GM19328 (cell line): ENCODE measurements at regions not wholly inside any gene's neighbourhood (a gene's known extent, or its start where the extent isn't known, plus 50 kb on each side); places are given as distances from the start of the nearest gene placed in this dataset.

Experiments
- ATAC-seq: cut with Tn5 transposase; IDR thresholded peaks from one replicate; pipeline ENCODE4 v1.9.1; 2021; ENCODE audit warnings: mild to moderate bottlenecking, moderate library complexity; ENCODE audit not compliant: unreplicated experiment

DNA sequence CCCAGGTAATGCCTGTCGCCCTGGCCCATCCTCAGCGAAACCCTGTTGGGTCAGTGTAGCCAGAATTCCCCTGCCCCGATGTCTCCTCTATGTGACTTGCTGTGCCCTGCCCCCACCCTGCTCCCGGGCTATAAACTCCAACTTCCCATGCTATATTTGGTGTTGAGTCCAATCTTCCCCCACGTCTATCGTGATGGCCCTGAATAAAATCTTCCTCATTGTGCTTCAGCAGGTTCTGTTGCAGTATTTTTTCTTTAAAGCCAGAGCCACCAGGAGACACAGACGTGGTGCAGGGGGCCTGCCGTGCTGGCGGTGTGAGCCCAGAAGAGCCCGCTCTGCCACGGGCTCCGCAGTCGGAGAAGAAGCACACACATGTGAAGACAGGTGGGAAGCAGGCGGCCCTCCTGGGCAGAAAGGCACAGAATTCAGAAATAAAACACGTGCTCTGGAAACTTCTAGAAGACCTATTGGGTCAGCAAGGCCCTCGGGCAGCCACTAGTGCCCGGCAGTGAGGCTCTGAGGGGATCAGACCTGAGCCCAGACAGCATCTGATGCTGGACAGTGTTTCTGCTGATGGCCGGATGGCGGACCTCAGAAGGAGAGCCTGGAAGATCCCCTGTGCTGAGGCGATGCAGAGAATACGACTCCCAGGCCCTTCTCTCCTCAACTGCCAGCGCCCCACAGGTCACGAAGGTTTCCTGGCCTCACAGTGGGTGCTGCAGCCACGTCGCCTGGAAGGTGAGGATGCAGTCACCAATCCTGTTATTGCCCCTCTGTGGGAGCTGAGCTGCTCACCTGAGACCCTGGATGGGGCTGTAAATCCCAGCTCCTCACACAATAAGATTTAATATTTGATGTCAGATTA is 501.9 kb downstream of the BRD1 start:
- ATAC-seq: no peak

DNA sequence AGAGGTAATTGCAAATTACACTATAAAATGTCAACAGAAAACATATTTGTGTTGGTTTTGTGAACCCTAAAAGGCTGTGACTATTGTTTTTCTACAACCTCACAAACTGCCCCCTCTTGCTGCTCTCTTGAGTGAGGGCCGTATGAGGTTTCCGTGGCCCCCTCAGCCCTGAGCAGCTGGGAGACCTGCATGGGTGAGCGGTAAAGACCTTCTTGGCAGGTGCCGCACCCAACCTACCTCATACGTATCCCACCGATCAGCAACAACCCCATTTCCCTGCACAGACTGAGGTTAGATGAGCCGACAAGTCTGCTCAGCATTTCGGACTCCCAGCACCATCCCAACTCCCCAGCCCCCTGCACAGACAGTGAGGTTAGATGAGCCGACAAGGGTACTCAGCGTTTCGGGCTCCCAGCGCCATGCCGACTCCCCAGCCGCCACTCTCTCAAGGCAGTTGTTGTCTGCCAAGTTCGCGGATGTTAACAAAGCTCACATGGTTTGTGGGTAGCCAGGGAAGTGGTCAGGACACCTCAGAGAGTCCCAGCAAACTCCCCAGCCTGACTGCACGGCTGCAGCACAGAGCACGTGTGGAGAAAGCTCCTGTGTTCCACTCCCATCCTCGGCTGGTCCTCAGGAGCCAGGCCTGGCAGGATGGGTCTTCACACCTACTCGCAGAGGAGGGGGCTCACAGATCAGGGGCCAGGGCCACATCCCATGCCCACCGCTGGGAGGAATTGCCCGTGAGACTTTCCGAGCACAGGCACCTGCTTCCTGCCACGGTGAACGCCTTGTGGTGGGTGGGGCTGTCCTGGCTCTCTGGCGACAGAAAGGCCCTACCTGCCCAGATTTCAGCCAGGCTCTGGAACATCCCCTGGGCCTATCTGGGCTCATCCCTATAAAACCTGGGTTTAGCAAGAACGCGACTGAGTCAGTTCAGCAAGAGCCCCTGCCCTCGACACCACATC is 502.9 kb downstream of the BRD1 start:
- no peak for ATAC-seq

DNA sequence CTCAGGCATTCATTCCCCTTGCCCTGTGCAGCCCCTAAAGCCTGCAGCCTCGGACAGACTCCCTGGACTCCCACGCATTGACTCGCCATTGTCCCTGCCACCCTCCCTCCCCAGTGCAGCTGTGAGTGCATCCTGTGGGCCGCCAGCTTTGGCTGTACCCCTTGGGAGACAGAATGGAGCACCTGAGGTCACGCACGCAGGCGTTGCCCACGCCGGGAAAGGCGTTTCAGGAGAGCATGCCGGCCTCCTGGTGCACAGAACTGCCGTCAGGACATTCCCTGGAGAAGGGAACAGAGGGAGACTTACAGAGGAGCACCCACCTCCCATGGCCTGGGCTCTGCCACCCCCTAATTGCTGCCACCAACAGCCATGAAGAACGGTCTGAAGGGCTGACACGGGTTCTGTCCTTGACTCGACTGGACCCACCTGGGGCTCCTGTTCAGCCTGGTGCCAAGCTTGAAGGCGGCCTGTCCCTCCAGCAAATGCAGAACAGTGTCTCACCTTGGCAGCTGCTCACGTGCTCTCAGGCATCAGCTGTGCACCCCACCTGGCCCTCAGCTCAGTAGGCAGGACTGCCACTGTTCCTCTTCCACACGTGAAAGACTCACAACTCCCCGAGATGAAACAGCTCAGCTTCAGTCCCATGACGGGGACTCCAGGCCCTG is 503.8 kb downstream of the BRD1 start:
- ATAC-seq: no peak

DNA sequence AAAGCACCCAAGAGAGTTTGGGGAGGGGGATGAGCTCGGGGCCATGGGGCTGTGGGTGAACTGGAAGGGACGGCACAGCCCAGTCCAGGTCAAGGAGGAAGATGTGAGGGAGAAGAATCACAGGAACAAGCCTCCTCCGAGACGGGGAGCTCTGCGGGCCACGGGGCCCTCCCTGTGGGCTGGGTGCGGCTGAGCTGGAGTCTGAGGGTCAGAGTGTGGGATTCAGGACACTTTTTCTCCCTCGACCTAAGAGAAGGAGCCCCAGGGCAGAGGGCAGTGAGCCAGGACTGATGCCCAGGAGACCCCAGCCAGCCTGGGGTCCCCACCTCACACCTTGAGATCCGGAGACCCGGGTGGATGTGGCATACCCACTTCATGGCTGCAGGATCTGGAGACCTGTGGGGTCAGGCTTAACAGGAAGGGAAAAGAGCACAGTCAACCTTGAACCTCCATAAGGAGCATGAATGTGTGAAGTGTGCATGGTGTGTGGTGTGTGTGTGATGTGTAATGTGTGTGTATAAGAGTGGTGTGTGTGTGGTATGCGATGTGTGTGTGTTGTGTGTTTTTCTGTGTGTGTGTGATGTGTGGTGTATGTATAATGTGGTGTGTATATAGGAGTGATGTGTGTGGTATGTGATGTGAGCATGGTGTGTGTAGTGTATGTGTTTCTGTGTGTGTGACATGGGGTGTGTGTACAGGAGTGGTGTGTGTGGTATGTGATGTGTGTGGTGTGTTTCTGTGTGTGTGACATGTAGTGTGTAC is 504.6 kb downstream of the BRD1 start:
- ATAC-seq: no peak

DNA sequence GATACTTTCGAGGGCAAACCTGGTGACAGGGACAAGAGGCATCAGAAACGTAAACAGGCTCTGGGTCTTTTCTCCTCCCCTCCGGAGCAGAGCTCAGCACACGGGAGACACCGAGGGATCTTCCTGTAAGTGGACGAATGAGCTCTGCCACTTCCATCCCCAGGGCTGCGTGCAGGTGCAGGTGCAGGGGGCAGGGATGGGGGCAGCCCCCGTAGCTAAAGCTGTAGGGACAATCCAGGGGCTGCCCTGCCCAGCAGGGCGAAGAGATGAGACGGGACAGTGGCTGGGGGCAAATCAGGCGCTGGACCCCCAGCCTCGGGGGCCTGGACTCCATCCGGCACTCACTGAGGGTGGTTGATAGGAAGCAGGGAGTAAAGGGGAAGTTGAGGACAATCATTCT is 505.4 kb downstream of the BRD1 start:
- ATAC-seq: no peak

DNA sequence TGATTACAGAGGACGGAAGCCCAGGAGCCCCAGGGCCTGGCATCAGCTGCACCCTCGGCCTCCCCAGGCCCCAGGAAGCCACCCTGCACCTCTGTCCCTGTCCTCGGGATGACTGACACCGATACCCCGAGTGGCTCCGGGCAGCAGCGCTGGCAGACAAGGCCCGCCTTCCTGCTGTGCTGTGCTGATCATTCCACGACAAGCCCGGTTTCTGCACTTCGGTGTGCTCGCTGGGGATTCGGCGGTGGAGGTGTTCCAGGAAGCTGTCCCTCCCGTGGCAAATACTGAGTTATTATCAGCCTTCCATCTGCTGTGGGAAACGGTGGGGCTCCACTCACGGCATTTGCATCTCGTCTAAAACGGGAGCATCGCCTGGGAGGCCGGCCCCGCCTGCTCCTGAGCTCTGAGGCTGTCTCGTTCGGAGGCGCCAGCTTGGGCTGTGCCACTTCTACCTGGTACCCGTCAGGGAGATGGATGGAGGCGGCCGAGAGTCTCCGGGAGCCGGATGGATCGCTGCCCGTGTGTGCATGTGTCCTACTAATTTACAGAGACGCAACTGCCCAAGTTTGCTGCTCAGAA is 506.1 kb downstream of the BRD1 start:
- no peak for ATAC-seq

DNA sequence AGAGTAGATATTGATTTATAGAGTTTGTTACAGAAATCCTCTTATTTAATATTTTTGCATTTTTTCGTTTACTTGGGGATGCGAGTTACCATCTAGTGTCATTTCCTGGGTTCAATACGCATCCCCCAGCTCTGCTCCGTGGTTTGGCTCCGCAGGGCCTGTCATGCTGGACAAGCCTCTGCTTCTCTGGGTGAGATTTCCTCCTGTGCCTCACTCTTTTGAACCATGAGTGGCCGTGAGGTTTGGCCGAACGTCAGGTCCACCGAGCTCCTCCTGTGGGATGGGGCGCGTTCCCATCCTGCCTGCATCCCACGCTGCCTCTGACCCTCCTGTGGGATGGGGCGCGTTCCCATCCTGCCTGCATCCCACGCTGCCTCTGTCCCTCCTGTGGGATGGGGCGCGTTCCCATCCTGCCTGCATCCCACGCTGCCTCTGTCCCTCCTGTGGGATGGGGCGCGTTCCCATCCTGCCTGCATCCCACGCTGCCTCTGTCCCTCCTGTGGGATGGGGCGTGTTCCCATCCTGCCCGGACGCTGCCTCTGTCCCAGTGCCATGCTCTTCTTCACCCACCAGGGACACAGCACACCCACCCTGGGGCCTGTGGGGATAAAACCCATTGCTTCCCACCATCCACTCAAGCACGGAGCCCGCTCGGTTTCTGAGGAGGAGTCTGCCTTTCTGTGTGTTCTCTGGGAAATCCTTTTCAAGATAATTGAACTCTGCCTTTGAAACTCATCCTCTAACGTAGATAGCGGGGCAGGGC is 506.8 kb downstream of the BRD1 start:
- ATAC-seq: no peak

DNA sequence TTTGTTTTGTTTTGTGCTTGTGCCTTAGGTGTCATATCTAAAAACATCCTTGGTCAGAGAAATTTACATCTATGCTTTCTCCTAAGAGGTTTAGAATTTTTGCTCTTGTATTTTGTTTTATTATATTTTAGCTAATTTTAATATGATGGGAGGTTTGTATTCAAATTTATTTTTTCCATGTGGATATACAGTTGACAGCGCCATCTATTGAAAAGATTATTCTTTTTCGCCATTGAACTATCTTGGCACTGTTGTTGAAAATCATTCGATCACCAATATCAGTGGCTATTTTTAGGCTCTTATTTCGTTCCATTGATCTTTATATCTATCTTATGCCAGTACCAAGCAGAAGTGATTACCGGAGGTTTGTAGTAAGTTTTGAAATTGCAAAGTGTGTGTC is 510.3 kb downstream of the BRD1 start:
- ATAC-seq: no peak

DNA sequence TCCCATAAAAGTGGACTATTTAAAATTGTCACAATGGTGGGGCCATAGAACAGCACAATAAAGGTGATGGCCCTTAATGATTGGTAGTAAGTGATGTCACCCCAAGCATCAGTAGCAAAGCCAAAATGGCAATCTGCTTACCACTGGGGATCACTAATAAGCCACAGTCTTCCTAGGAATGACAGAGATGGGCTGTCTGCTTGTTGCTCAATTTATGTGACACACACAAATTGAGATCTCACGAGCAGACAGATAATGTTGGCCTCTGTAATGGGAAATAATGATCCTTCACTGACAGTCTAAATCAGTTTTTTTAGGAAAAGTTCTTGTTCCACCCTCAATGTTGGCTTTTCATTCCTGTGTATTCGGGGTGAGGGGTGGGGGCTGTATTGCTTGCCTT is 515.1 kb downstream of the BRD1 start:
- ATAC-seq: no peak

DNA sequence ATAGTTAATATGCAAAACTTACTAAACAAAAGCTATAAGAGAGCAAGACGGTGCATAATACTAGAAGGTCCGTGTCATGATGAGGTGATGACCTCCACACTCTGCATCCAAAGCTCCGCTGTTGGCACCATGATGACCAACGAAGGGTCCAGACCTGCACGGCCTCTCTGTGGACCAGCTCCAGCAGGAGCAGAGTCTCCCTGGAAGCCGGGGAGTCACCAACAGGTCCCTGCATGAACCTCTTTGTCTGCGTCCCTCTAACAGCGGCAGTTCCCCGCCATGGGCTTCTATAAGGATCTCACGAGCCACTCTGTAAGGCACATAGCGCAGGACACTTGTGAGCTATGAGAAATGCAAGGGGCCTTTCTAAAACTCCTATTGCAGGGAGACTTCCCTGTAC is 517.3 kb downstream of the BRD1 start:
- ATAC-seq: no peak

DNA sequence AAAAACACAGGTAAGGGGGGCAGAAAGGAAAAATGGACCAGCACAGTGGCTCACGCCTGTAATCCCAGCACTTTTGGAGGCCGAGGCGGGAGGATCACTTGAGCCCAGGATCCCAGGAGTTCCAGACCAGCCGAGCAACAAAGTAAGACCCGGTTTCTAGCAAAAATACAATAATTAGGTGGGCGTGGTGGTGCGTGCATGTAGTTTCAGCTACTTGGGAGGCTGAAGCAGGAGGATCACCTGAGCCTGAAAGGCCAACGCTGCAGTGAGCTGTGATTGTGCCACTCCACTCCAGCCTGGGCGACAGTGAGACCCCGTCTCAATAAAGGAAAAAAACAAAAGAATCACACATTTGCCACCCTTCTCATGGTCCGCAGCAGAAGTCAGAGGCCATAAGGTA is 519.4 kb downstream of the BRD1 start:
- ATAC-seq: no peak

DNA sequence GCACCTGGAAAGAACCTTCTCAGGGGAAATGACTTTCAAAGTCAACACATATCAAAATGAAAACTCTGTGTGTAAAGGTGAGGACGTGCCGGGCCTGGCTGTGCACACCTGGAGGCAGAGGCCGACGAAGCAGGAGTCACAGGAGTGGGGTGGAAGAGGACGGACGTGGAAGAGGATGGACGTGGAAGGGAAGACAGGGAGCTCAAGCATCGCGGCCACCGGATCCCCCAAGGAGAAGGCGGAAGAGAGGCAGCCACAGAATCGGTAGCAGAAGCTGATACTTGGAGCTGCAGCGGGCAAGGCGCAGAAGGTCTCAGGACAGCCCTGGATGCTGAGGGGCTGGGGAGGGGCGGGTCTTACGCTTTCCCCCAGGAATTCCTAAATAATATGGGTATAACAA is 519.8 kb downstream of the BRD1 start:
- no peak for ATAC-seq

DNA sequence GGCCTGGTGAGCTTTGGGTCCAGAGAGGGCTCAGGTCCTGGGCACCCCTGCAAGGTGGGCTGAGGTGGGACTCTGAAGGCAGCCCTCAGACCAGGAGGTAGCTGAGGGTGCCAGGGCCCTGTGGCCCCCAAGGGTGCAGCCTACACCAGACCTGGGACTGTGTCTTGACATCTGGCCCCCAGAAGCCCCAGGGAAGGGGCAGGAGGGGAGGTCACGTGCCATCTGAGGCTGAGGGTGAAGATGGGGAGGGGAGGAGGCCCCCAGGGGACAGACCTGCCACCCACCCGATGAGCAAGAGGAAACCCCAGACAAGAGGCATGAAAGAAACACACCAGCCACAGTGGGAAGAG is 520.2 kb downstream of the BRD1 start:
- no peak for ATAC-seq

DNA sequence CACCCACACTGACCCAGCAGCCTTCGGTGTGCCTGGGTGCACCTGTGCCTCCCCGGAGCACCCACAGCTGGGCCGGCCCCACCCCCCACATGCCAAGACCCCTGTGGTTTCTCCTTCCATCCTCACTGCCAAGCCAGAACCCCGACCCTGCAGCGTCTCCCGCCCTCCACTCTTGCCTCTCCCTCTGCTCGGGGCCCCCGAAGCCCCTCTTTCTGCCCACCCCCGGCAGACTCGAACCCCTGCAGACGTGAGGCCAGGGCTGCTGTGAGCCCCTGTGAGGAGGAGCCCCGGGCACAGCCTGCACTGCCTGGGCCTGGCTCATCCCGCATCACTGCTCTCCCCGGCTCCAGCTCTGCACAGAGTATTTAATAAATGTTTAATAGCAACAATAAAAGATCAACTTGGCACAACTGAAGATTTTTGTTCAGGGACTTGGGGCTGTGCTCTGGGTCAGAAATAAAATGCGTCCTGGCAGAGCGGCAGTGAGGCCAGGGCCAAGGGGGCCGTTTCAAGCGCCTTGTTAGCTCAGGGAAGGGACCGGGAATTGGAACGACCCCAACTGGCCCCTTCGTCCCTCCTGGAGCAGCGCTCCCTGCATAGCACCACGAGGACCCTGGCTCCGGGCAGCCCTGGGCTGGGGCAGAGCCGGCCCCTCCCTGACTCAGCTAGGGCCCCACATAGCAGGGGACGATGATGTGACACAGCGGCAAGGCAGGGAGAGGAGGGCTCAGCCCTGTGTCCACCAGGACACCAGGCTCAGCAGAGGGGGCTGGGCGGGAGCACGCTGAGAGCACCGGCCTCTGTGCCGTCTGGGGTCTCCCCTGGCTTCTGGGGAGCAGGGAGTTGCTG is 520.8 kb downstream of the BRD1 start:
- ATAC-seq: no peak

DNA sequence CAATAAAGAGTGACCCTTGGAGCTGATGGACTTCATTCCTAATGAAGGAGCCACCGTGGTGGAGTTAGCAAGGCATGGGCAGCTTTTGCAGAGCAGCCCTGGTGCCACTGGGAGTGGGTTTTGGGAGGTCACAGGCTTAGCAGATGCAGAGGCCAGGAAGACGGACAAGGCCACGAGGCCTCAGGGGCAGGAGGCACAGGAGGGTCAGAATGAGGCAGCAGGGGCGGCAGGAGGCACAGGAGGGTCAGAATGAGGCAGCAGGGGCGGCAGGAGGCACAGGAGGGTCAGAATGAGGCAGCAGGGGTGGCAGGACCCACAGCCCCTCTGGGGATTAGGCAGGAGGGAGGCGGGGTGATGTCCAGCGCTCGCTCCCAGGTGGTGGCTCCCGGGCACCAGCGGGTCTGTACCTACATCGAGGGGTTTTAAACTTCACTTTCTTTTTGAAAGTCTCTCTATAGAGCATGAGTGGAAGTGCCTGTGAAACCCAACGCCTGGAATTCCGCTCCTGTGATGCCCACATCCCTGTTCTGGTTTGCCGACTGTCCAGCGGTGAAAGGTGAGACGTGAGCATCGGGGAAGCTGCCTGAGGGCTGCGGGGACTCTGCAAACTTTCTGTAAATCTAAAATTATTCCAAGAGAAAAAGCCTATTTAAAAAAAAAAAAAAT is 521.6 kb downstream of the BRD1 start:
- no peak for ATAC-seq

DNA sequence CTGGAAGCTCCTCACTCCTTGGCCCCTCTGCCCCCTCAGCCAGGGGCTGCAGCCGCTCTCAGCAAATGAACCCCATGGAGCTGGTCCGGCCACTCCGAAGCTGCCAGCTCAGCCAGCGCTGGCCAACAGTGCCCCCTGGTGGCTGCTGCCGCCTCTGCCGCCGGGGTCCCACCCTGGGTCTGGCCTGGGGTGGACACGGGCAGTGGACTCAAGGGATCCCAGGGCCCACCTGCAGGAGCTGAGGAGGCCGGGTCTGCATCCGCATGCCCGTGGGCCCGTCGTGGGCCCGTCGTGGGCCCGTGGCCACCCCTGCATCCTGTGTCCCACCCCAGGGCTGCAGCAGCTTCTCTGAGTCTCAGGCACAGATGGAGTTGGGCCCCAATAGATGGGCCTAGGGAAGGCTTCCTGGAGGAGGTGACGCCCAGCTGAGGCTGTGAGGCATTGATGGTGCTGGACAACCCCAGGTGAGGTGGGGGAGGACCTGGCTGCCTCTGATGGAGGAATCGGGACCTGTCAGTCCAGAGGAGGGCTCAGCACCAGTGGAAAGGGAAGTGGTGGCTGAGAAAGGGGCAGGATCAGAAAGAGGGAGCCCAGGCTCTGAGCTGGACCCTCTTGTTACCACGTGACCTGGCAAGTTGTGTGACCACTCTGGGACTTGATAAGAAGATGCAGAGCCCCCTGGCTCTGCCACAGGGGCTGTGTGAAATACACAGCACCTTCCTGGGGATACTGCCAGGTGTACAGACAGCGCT is 522.3 kb downstream of the BRD1 start:
- ATAC-seq: no peak

DNA sequence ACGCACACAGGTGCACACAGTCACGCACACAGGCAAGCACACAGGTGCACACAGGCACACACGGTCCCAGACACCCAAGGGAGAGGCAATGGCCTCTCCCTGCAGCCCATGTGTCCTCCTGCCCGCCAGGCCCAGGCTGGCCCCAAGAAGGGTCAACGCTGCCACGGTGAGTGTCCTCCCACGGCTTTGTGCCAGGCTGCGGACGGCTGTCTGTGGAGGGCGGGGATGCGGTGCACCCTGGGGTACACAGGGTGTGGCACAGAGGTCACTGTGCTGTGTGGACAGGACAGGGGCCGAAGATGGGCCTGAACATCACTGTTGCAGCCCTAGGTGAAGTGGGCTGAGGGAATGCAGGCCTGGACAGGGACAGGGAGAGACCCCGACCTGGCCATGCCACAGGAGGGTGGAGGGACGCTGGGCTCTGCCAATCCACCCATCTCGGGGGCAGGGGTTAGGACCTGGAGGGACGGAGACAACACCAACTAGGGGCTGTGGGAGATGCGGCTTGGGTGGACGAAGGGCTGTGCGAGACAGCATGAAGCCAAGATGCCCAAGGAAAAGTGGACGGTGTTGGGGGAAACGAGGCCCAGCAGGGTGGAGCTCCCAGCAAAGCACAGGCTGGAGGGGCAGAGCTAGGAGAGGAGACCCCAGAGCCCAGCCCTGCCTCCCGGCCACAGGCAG is 523.8 kb downstream of the BRD1 start:
- no peak for ATAC-seq
